Activated CD8-positive, alpha-beta memory T cell treated with anti-CD3 and anti-CD28 coated beads, Interleukin-2, amount 10 ng/mL, durations not matched to agents 7 days and 5 days (primary cell): ENCODE measurements at regions not wholly inside any gene's neighbourhood (a gene's known extent, or its start where the extent isn't known, plus 50 kb on each side); places are given as distances from the start of the nearest gene placed in this dataset.
"Not testable (repeated sequence)": the region's sequence is repeated elsewhere in the genome, so short reads cannot be mapped to it uniquely, and the experiment has no call there.

Source experiments
- ATAC-seq: fragments of 150-1000 bp; cut with Tn5 transposase; one replicate; pipeline ENCODE4 v1.10.0; 2021; ENCODE audit warnings: moderate library complexity
- CTCF ChIA-PET: fragments of 350-600 bp; sonication (Branson Sonifier 250); formaldehyde crosslinking; loops from one replicate; lab custom pipeline; 2021; ENCODE audit warnings: antibody characterized with exemption; lab: Charles Lee
- DNase-seq: peaks from one replicate; pipeline ENCODE4 v3.0.0-alpha.2; 2020
- H3K27ac Mint-ChIP-seq: one replicate; pipeline ENCODE4 v1.8.0; 2021; ENCODE audit warnings: mild to moderate bottlenecking, mixed read lengths
- H3K27me3 Mint-ChIP-seq: one replicate; pipeline ENCODE4 v1.8.0; 2021; ENCODE audit warnings: mixed read lengths
- H3K36me3 Mint-ChIP-seq: one replicate; pipeline ENCODE4 v1.8.0; 2021; ENCODE audit warnings: mild to moderate bottlenecking, mixed read lengths
- H3K4me1 Mint-ChIP-seq: one replicate; pipeline ENCODE4 v1.8.0; 2021; ENCODE audit warnings: mixed read lengths
- H3K4me3 Mint-ChIP-seq: one replicate; pipeline ENCODE4 v1.8.0; 2021; ENCODE audit warnings: mild to moderate bottlenecking, moderate library complexity, mixed read lengths
- H3K9me3 Mint-ChIP-seq: one replicate; pipeline ENCODE4 v1.8.0; 2022; ENCODE audit warnings: low read depth, mixed read lengths

DNA sequence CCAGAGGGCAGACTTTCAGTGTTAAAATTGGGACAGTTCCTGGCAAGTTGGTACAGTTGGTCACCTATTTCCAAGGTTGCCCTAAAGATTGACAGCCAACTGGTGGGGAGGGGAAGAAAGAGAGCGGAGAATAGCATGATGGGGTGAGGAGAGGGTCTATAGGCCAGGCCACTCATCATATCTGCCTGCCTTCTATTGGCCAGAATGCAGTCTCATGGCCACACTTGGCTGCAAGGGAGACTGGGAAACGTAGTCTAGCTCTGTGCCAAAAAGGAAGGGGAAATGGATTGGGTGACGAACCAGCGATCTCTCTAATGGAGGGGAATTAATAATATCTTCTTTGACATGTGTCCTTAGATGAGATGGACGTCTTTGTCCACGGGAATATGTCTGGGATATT is 197.4 kb upstream of the ATP6AP2 start:
- Mint-ChIP-seq H3K4me1 (peaks cover 2% of the 10 kb centered on the region), H3K27ac (no peak overlapping the region), H3K9me3 (no peaks in the 10 kb centered on the region), H3K36me3 (peaks cover 2% of the 10 kb centered on the region), H3K27me3 (peaks cover 6% of the 10 kb centered on the region), H3K4me3 (no peak overlapping the region)
- ATAC-seq (no peak), DNase-seq (no peak)
- CTCF ChIA-PET = no interaction called here

DNA sequence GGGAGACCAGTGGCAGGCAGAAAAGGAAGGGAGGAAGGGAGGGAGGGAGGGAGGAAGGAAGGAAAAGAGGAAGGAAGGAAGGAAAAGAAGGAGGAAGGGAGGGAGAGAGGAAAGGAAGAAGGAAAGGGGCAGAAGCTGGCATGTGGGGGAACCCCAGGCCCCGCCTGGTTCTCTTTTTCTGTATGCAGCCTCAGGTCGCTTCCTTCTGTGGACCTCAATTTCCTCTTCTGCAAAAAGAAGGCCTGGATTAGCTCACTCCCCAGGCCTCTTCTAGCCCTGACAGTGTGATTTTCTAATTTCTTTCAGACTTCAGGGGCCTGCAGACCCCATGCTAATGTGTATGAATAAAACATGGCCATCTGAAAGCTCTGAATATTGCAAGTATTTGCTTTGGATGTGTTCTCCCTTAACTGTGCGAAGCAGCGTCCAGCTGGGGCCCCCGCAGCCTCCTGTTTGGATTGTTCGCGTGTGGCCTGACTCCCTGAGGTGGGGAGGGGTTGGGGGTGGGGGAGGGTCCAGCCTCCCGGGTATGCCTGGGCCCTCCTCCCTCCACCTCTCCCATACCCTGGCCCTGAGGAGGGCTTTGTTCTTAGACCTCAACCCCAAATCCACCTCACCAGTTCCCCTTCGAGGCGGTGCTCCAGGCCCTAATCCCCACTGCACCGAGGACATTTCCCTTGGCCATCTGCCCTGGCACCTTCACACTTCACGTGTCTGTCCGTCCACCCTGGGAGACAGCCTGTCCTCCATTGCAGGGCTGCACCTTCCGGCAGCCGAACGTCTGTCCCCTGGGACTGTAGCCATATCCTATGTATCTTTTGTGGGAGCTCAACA is 199.9 kb upstream of the ATP6AP2 start:
- CTCF ChIA-PET = no interaction called here
- ATAC-seq = no peak
- Mint-ChIP-seq H3K4me1 (no peaks in the 10 kb centered on the region), H3K9me3 (no peaks in the 10 kb centered on the region), H3K27me3 (peaks cover 6% of the 10 kb centered on the region), H3K27ac (no peak overlapping the region), H3K4me3 (no peak overlapping the region), H3K36me3 (peaks cover 2% of the 10 kb centered on the region)
- DNase-seq = no peak

DNA sequence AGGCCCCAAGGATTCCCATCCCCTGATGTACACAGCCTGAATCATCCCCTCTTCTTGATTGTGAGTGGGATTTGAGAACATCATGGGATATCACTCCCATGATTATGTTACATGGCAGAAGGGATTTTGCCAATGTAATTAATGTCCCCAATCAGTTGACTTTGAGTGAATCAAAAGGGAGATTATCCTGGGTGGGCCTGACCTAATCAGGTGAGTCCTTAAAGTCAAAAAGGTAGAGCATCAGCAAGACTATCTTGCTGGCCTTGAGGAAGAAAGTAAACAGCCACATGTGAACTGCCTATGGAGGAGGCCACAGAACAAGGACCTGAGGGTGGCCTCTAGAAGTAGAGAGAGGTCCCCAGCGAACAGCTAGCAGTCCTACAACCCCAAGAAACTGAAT is 203.1 kb upstream of the ATP6AP2 start:
- DNase-seq = no peak
- CTCF ChIA-PET = no interaction called here
- H3K4me1 Mint-ChIP-seq = no peaks in the 10 kb centered on the region
- peaks cover 2% of the 10 kb centered on the region for H3K36me3 Mint-ChIP-seq
- no peak overlapping the region for H3K27ac Mint-ChIP-seq
- no peak for ATAC-seq
- H3K4me3 Mint-ChIP-seq = no peak overlapping the region
- peaks cover 6% of the 10 kb centered on the region for H3K27me3 Mint-ChIP-seq
- H3K9me3 Mint-ChIP-seq = no peaks in the 10 kb centered on the region

DNA sequence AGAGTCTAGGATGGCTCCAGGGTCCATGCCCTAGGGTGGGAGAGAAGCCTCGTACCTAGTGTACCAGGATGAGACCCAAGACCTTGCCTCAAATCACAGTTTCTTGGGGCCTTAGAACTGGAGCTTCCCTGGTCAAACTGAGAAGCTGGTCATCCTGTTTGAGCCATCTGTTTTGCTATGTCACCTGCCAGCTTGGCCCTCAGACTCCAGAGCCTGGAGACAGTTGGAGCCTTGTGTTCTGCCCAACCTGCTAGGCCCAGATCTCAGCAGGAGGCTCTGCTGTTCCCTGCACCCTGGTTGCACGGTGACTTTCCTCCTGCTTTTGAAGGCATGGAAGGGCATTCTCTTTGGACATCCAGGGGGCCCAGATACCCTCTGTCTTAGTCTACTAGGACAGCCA is 206.3 kb upstream of the ATP6AP2 start:
- Mint-ChIP-seq H3K4me1 (no peaks in the 10 kb centered on the region), H3K27me3 (peaks cover 6% of the 10 kb centered on the region), H3K27ac (no peak overlapping the region), H3K36me3 (peaks cover 2% of the 10 kb centered on the region), H3K9me3 (no peaks in the 10 kb centered on the region), H3K4me3 (no peak overlapping the region)
- CTCF ChIA-PET = no interaction called here
- no peak for ATAC-seq
- DNase-seq = no peak

DNA sequence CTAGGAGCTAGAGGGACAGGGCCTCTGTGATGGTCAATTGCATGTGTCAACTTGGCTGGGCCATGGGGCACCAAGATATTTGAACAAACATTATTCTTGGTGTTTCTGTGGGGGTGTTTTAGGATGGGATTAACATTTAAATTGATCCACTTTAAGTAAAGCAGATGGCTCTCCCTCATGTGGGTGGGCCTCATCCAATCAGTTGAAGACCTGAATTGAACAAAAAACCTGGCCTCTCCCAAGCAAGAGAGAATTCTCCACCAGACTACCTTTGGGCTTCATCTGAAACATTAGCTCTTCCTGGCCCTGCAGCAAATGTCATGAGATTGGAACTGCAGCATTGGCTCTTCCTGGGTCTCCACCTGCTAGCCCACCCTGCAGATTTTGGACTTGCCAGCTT is 207.1 kb upstream of the ATP6AP2 start:
- Mint-ChIP-seq H3K36me3 (peaks cover under 1% of the 10 kb centered on the region), H3K4me3 (no peak overlapping the region), H3K9me3 (no peaks in the 10 kb centered on the region), H3K27me3 (peaks cover 1% of the 10 kb centered on the region), H3K4me1 (no peaks in the 10 kb centered on the region), H3K27ac (no peak overlapping the region)
- no peak for ATAC-seq
- DNase-seq = no peak
- CTCF ChIA-PET = no interaction called here

DNA sequence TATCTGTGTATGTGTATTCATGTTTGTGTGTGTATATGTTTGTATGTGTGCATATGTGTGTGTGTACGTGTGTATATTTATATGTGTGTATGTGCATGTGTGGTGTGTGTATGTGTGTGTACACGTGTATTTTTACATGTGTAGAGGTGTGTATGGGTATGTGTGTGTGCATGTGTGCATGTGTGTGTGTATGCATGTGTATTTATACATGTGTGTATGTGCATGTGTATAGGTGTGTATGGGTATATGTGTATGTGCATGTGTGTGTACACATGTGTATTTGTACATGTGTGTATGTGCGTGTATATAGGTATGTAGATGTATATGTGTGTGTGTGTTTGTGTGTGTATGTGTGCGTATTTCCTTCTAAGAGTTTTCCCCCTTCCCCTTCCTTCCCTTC is 207.7 kb upstream of the ATP6AP2 start:
- Mint-ChIP-seq H3K27me3 (no peaks in the 10 kb centered on the region), H3K36me3 (no peaks in the 10 kb centered on the region), H3K4me1 (no peaks in the 10 kb centered on the region), H3K4me3 (no peak overlapping the region), H3K27ac (no peak overlapping the region), H3K9me3 (no peaks in the 10 kb centered on the region)
- CTCF ChIA-PET = no interaction called here
- ATAC-seq (no peak), DNase-seq (no peak)

DNA sequence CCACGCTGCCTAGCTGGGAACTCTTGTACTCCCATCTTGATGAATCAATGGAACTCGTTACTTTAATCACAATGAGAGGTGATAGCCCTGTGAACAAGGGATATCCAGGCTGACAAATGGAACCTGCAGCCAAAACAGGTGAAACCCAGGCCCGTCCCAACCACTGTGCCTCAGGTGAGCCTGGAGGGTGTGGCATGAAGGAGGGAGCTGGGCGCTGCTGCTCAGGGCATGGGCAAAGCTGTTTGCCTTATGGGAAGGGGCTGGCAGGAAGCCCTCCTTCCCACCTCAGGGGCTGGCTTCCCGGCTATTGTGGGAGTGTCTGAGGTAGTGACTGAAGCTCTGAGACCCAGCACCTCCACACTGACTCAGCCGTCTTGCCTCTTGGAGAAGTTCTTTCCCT is 209.4 kb upstream of the ATP6AP2 start:
- H3K27me3 Mint-ChIP-seq = no peaks in the 10 kb centered on the region

DNA sequence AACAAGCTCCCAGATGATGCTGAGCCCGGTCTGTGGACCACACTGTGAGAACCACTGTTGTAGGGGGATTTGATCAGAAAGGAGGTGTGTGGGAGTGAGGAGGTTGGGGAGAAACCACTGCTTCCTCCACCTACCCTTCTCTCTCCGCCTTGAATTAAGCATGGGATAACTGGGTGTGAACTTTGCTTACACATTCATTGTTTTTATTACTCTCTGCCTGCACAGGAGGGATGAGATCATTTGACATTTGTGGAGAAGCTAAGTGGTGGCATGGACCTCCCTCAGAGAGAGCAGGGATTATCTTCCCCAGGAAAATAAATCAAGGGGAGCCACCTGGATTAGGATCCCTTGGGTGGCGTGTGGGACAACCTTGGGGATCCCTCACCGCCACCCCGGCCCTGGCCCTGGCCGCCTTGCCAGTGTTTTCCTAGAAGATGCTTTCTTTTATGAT is 212.1 kb upstream of the ATP6AP2 start:
- Mint-ChIP-seq H3K27me3 (peaks cover 2% of the 10 kb centered on the region), H3K36me3 (no peaks in the 10 kb centered on the region), H3K4me1 (no peaks in the 10 kb centered on the region), H3K27ac (no peak overlapping the region), H3K4me3 (no peak overlapping the region), H3K9me3 (no peaks in the 10 kb centered on the region)
- DNase-seq = no peak
- CTCF ChIA-PET = no interaction called here
- ATAC-seq = no peak

More for the DNA sequence above, 209.4 kb upstream of the ATP6AP2 start:
- no peak overlapping the region for H3K27ac Mint-ChIP-seq
- ATAC-seq (no peak), DNase-seq (no peak)
- H3K9me3 Mint-ChIP-seq = no peaks in the 10 kb centered on the region
- H3K4me1 Mint-ChIP-seq = no peaks in the 10 kb centered on the region
- CTCF ChIA-PET = no interaction called here
- no peaks in the 10 kb centered on the region for H3K36me3 Mint-ChIP-seq
- H3K4me3 Mint-ChIP-seq = no peak overlapping the region

DNA sequence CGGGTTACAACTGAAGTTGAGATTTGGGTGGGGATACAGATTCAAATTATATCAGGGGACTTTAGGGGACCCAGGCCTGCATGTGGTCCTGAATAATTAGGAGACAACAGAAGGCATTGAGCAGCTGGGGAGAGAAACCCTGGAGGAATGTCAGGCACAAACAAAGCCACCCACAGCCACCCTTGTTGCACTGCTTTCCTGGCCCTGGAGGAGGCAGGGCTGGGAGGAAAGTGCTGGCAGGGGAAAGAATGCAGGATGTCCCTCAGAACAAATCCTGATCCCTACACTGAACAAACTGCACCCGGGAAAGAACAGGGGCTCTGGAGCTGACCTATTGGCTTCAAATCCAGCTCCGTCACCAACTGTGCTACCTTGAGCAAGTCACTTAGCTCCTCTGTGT is 214.1 kb upstream of the ATP6AP2 start:
- DNase-seq (no peak), ATAC-seq (no peak)
- Mint-ChIP-seq H3K4me3 (no peak overlapping the region), H3K9me3 (no peaks in the 10 kb centered on the region), H3K36me3 (no peaks in the 10 kb centered on the region), H3K27me3 (peaks cover 2% of the 10 kb centered on the region), H3K4me1 (no peaks in the 10 kb centered on the region), H3K27ac (no peak overlapping the region)
- CTCF ChIA-PET = no interaction called here

DNA sequence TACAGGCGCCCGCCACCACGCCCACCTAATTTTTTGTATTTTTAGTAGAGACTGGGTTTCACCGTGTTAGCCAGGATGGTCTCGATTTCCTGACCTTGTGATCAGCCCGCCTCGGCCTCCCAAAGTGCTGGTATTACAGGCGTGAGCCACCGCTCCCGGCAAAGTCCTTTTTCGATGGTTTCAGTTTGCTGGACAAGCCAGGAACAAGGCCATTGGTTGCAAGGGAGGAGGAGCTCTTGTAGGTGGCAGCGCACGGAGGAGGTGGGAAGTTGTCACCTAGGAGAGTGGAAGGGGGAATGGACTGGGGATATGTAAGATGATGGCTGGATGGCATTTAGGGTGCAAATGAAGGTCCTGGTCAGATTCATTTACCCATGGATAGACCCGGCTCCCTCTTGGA is 218.5 kb upstream of the ATP6AP2 start:
- H3K27me3 Mint-ChIP-seq, H3K9me3 Mint-ChIP-seq, CTCF ChIA-PET, H3K4me1 Mint-ChIP-seq, ATAC-seq, H3K27ac Mint-ChIP-seq, H3K36me3 Mint-ChIP-seq, H3K4me3 Mint-ChIP-seq, DNase-seq: not testable (repeated sequence)

DNA sequence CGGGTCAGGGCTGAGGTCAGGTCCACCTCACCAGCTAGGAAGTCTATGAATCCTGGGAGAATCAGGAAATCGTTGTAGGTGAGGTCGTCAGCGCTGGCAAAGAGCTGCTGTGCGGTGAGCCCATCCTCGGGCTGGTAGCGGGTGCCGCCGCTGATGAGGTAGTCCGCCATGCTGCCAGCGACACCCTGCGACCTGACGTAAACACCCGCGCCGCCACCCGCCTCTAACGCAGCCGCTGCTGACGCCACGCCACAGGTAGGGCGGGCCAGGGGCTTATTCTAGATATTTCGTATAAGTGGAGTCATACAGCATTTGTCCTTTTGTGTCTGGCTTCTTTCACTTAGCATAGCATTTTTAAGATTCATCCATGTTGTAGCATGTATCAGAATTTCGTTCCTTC is 220.2 kb upstream of the ATP6AP2 start:
- Mint-ChIP-seq H3K9me3 (no peaks in the 10 kb centered on the region), H3K27ac (no peak overlapping the region), H3K4me1 (peaks cover 1% of the 10 kb centered on the region), H3K27me3 (peaks cover 2% of the 10 kb centered on the region), H3K36me3 (no peaks in the 10 kb centered on the region), H3K4me3 (no peak overlapping the region)
- DNase-seq (no peak), ATAC-seq (no peak)
- CTCF ChIA-PET = no interaction called here

DNA sequence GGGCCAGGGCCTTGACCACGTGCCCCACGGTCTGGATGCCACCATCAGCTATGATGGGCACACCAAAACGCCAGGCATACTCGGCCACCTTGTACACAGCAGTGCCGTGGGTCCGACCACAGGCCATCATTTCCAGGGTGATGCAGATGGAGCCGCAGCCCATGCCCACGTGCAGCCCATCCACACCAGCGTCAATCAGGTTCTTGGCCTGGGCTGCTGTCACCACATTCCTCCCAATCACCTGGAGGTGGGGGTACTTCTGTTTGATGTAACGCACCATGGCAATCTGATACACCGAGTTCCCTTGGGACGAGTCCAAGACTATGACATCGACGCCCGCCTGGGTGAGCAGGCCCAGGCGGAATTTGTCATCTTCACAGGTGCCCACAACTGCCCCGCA is 221.2 kb upstream of the ATP6AP2 start:
- no peaks in the 10 kb centered on the region for H3K27me3 Mint-ChIP-seq
- H3K27ac Mint-ChIP-seq = no peak overlapping the region
- H3K4me3 Mint-ChIP-seq = no peak overlapping the region
- CTCF ChIA-PET = no interaction called here
- H3K36me3 Mint-ChIP-seq = no peaks in the 10 kb centered on the region
- ATAC-seq (no peak), DNase-seq (no peak)
- peaks cover 1% of the 10 kb centered on the region for H3K4me1 Mint-ChIP-seq
- H3K9me3 Mint-ChIP-seq = no peaks in the 10 kb centered on the region

DNA sequence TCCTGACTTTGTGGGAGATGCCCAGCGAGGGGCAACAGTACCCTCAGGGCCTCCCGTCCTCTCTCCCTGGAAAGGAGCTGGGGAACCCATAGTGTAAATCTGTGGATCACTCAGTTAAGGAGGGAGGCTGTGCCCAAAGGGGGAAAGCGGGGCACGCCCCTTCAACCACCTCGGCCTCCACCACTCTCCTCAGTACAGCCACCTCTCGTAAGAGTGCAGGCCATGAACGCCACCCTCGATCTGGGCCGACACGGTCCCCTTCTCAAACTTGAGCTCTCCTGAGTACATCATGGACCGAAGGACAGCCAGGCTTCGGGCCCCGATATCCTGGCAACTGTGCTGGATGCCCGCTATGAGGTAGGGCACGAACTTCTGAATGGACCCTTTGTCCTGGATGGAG is 221.8 kb upstream of the ATP6AP2 start:
- Mint-ChIP-seq H3K27me3 (no peaks in the 10 kb centered on the region), H3K36me3 (no peaks in the 10 kb centered on the region), H3K27ac (no peak overlapping the region), H3K4me3 (no peak overlapping the region), H3K4me1 (peaks cover 1% of the 10 kb centered on the region), H3K9me3 (no peaks in the 10 kb centered on the region)
- ATAC-seq (no peak), DNase-seq (no peak)
- CTCF ChIA-PET = no interaction called here

DNA sequence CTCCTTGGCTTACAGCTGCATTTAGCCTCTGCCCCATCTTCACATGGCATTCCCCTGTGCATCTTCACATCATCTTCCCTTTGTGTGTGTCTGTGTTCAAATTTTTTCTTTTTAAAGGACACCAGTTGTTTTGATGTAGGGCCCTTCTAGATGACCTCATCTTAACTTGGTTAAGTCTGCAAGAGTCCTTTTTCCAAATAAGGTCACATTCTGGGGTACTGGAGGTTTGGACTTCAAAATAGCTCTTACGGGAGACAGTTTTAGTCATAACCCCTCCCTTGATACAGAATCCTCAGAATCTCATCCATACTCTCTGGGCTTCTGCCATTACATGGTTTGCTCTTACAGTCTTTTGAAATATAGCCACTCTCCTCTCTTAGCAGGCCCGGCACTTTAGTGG is 231.5 kb upstream of the ATP6AP2 start:
- H3K4me1 Mint-ChIP-seq = no peaks in the 10 kb centered on the region
- no peak for DNase-seq
- H3K36me3 Mint-ChIP-seq = no peaks in the 10 kb centered on the region
- no peak for ATAC-seq
- no peaks in the 10 kb centered on the region for H3K9me3 Mint-ChIP-seq
- H3K27me3 Mint-ChIP-seq = no peaks in the 10 kb centered on the region
- H3K4me3 Mint-ChIP-seq = no peak overlapping the region
- CTCF ChIA-PET = no interaction called here
- H3K27ac Mint-ChIP-seq = no peak overlapping the region
